ENCODE measurements at regions not wholly inside any gene's neighbourhood (a gene's known extent, or its start where the extent isn't known, plus 50 kb on each side); places are given as distances from the start of the nearest gene placed in this dataset.
"Not testable (repeated sequence)": the region's sequence is repeated elsewhere in the genome, so short reads cannot be mapped to it uniquely, and the experiment has no call there.

- H3K4me3 Mint-ChIP-seq, H3K4me1 Mint-ChIP-seq, H3K27ac Mint-ChIP-seq, H3K27me3 Mint-ChIP-seq, DNase-seq, H3K9me3 Mint-ChIP-seq, H3K36me3 Mint-ChIP-seq: not testable (repeated sequence)
Measured at GRCh38 chrY:56677444-56677843, 31055.5 kb downstream of the CDY1 start.

GRCh38 chrY:56678046-56678626 lies 31056.2 kb downstream of the CDY1 start:
- not testable (repeated sequence) for H3K27me3 Mint-ChIP-seq, H3K27ac Mint-ChIP-seq, DNase-seq, H3K4me1 Mint-ChIP-seq, H3K36me3 Mint-ChIP-seq, H3K4me3 Mint-ChIP-seq, H3K9me3 Mint-ChIP-seq

- not testable (repeated sequence) for H3K27me3 Mint-ChIP-seq, H3K4me1 Mint-ChIP-seq, H3K9me3 Mint-ChIP-seq, H3K4me3 Mint-ChIP-seq, H3K27ac Mint-ChIP-seq, H3K36me3 Mint-ChIP-seq
- peak; percentile 0 for DNase-seq
Measured at GRCh38 chrY:56685381-56685780, 31063.5 kb downstream of the CDY1 start.

Data from activated naive CD8-positive, alpha-beta T cell treated with anti-CD3 and anti-CD28 coated beads for 36 hours (primary cell).